ENCODE measurements at regions not wholly inside any gene's neighbourhood (a gene's known extent, or its start where the extent isn't known, plus 50 kb on each side); places are given as distances from the start of the nearest gene placed in this dataset.
"Not testable (repeated sequence)": the region's sequence is repeated elsewhere in the genome, so short reads cannot be mapped to it uniquely, and the experiment has no call there.

DNA sequence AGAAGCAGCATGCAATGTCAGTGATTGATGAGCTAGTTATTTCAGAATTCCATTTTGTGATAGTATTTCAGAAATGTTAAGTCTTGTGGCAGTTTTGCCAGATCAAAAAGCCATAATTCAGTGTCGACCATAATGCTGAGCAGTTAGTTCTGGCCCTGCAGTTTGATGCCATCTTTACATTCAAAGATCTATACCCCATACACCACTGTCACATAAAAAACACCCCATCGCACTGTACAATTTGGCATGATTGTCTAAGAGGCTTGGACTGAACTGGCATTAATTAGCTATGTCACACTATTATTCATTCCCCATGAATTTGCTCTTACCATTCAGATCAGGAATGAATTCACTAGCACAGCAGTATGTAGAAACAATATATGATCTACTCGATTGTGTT is 127.7 kb upstream of the EPHA3 start:
- DNase-seq = no peak

DNA sequence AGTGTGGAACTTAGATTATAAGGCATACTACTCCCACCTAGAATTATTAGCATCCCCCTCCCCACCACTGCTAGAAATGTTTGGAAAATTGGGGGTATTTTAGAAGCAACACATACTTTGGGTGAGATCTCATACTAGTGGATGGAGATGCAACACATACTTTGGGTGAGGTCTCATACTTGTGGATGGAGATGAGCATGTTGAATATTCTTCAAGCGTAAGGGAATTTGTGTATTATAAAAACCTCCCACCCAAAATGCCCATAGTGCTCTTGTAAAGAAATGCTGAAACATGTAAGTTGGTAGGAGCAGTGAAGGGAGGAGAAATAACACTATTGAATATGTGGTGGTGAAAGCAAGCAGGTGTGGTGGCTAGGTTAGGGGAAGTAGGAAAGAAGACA is 124.0 kb upstream of the EPHA3 start:
- no peak for DNase-seq

- no peak for DNase-seq
Observed at GRCh38 chr3:88984256-88984655, 123.2 kb upstream of the EPHA3 start.

GRCh38 chr3:88984832-88985231 is 122.6 kb upstream of the EPHA3 start:
- DNase-seq = no peak

DNA sequence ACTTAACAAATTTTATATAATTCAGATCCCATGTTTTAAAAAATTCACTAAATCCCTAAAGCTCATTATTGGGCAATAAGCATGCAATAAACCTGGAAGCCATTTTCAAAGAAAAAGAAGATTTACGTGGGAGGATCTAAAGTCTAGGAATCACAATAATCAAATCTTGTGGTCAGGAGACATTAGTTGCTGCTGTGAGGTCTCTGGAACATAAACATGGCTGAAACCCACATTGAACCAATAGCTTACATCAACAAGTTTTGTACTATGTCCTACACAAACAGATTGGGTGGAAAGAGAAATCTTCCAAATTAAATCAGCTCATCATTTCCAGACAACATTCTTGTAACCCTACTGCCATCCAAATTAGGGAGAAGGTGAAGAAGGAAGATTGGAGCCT is 121.9 kb upstream of the EPHA3 start:
- DNase-seq = no peak

DNA sequence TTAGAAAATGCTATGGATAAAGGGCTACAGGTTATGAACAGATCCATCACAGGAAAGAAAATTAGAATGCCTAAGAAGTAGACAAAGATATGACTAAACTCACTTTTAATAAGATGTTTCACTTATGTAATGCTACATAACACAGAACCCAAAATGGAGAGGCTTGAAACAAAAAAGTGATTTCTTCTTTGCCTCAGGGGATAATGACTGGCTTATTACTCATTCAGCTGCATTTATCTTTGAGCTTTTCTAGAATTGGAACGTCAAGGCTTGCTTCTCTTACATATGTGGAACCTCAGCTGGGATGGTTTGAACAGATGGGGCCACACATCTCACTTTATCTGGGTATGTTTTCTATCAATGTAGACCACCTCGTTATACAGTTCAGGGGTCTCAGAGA is 120.6 kb upstream of the EPHA3 start:
- DNase-seq = no peak

DNA sequence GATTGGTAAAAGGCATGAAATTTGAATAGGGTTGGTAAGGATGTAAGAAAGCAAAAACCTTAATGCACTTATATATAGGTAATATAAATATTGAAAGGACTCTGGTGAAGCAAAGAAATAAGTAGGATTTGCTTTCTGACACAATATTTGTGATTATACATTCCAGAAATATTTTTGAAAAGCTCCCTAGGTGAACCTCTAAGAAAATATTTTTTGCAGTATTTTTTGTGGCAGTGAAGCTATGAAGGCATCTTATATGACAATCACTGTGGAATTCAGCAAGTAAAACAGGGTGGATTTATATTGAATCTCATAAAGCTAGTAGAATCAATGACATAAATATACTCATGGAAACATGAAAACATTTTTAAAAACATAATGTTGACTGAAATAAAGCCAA is 119.6 kb upstream of the EPHA3 start:
- no peak for DNase-seq

DNA sequence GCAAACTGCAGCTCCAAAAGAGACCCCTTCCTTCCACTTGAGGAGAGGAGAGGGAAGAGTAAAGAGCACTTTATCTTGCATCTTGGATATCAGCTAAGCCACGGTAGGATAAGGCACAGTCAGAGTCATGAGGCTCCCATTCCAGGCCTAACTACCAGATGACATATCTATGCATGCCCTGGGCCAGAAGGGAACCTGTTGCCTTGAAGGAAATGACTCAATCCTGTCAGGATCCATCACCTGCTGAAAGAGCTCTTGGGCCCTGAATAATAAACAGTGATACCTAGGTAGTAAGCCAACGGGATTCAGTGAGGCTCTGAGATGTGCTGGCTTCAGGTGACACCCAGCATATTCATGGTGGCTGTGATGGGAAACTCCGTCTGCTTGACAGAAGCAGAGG is 118.5 kb upstream of the EPHA3 start:
- DNase-seq = no peak

DNA sequence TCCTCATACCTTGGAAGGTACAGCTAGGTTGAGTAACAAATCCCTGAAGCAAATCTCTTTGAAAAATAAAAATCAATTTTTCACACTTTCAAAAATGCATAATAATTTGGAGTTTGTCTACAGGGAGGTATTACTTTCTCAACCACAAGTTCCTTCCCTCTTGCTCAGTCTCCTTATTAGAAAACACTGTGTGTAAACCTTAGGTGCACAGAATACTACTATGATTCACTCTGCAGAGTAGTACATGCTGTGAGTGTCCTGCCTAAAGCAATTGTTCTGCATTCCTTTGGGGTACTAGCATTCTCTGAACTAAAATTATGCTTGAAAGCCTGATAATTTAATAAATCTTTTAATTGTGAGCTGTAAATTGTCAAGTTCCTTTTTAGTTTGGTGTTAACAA is 115.9 kb upstream of the EPHA3 start:
- DNase-seq = no peak

- DNase-seq = no peak
Observed at GRCh38 chr3:88996691-88997090, 110.7 kb upstream of the EPHA3 start.

GRCh38 chr3:88997260-88997659 is 110.2 kb upstream of the EPHA3 start:
- no peak for DNase-seq

DNA sequence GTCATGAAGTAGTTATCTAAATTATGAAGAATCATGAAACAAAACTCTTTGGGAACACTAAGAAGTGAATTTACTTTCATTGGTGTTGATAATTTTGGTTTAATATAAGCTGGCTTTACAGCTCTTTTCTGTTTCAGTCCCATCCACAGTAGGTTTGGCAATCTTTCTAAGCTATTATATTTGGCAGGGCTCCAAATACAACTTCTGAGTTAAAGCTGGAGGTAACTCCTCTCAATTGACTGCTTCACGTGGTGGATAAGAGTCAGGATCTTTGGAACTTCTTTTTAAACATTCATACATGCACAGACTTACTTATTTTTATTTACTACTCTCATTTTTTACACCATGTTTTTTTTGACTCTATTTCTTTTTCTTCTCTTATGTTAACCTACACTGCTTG is 106.5 kb upstream of the EPHA3 start:
- no peak for DNase-seq

- DNase-seq = no peak
Observed at GRCh38 chr3:89002191-89002590, 105.2 kb upstream of the EPHA3 start.

DNA sequence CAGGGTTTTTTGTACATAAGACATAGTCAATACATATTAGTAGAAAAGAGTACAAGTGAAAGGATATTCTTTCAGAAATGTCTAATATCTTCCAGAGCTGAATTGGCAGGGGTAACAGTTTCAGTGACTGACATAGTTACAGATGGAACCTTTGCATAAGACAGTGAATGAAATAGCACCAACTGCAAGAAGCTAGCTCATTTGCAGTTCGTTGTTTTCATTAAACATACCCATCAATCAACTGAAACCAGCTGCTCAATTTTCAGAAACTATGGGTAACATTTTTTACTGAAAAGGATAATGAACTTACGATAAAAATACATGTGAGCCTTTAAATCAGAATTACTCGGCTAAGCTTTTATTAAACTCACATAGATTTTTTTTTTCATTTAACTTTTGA is 93.9 kb upstream of the EPHA3 start:
- no peak for DNase-seq

GRCh38 chr3:89017531-89017930 is 89.9 kb upstream of the EPHA3 start:
- no peak for DNase-seq

DNA sequence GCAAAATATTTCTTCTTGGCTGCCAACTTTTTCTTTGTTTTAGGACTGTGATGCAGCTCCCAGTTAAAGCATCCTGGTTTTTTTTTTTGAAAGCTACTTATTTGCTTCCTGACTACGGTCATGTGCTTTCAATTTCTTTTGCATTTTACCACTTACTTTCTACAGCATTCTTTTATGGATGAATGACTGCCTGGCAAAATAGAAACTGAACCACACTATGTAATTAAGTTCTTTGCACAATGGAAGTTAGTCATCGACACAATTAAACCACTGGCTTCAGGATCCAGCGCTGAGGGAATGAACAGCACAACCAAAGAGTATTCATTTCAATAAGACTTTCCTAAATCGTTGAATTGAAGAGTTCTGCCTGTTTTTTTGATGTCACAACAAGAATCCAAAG is 82.2 kb upstream of the EPHA3 start:
- DNase-seq = no peak

DNA sequence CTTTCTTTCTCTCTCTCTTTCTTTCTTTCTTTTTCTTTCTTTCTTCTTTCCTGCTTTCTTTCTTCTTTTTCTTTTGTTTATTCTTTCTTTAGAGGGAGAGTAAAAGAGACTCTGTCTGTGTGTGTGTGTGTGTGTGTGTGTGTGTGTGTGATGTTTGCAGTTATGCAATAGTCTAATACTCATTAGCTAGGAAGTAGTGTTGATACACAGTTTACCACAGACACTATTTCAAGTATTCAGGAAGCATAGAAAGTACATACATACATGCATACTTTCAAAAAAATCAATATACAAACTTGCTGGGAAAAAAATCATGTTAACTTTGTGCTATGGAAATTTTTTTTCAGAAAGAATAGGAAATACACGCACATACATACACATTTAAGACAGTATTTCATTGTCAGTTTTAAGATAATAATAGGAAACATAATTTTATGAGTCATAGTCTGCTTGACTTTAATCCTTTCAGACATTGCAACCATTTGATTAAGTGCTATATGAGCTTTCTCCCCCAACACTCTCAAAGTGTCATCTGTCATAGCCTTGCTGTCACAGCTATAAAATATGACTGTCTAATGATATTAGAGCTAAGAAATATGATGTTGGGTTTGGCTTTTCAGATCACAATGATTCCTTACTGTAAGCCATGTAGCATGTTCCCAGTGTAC is 74.9 kb upstream of the EPHA3 start:
- no peak for DNase-seq

GRCh38 chr3:89034723-89035122 is 72.7 kb upstream of the EPHA3 start:
- DNase-seq = not testable (repeated sequence)

- no peak for DNase-seq
Observed at GRCh38 chr3:89038869-89039268, 68.6 kb upstream of the EPHA3 start.

GRCh38 chr3:89042236-89042835 is 65.1 kb upstream of the EPHA3 start:
- no peak for DNase-seq

- DNase-seq = no peak
Observed at GRCh38 chr3:89043406-89043932, 64.0 kb upstream of the EPHA3 start.

DNA sequence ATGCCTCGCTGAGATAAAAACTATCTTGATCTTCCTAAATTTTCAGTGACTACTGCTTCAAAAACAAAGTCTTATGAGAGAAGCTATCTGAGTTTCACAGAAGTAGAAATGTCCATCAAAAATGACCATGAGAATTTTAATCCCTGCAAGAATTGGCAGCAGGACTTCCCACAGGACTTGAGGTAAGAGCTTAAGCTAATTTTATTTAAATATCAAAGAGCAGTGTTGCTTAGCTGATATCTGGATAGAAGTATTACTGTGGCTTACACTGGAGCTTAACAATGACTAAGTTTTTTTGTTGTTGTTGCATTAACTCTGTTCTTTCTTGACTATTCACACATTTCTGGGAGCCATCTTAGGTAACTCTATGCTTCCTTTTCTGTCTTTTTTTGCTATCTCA is 60.8 kb upstream of the EPHA3 start:
- no peak for DNase-seq

- DNase-seq = no peak
Observed at GRCh38 chr3:89049119-89049518, 58.3 kb upstream of the EPHA3 start.

DNA sequence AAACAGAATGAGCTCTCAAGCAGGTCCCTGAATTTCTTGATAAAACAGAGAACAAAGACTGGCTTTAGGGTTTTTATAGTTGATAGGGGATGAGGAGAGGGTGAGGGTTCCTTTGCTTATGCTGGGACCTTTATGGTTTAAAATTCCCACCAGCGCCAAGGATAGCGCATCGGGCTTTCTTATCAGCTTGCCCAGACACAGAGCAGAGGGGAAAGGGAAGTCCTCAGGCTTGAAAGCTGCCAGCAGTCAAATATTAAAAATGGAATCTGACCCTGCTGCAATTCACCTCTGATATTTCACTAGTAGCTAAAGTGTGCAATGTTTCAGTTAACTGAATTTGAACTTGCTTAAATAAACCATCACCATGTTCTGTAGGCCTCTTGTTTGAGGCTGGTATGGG is 55.0 kb upstream of the EPHA3 start:
- no peak for DNase-seq

DNA sequence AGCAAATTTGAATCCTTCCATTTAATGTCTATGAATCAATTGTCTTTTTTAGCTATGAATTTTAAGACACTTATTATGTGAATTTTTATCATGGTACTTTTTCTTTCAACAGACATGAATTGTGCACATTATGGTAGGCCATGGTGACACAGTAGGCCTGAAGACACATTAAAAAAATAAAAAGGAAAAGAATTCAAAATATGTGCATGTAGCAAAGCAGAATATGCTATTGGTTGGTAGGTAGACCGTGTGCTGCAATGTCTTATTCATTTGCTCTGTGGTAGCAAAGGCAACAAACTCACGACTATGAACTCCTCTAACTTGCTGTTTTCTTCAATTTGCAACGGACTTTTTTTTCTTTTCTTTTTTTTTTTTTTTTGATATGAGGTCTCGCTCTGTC is 50.0 kb upstream of the EPHA3 start:
- DNase-seq = no peak
